Cardiac fibroblast (primary cell): ENCODE measurements at regions not wholly inside any gene's neighbourhood (a gene's known extent, or its start where the extent isn't known, plus 50 kb on each side); places are given as distances from the start of the nearest gene placed in this dataset.

Experiments used
- DNase-seq, 2 donors: peaks; one replicate each; pipeline versions ENCODE4 v3.0.0 to v3.0.0-alpha.2; 2010; ENCODE audit warnings: low read depth in 2 of 2
- H3K4me3 ChIP-seq, 2 donors: replicated peaks in 1 of 2; 1 replicate in 1 of 2; 2 replicates in 1 of 2; pipeline ENCODE4 v1.5.1; 2011; ENCODE audit warnings: low read depth in 2 of 2, low read length in 2 of 2, mild to moderate bottlenecking in 2 of 2, moderate library complexity in 1 of 2
- CTCF ChIP-seq: IDR thresholded peaks from one replicate; pipeline ENCODE4 v1.5.1; 2011; ENCODE audit warnings: low read depth, mild to moderate bottlenecking, low read length, inconsistent platforms

DNA sequence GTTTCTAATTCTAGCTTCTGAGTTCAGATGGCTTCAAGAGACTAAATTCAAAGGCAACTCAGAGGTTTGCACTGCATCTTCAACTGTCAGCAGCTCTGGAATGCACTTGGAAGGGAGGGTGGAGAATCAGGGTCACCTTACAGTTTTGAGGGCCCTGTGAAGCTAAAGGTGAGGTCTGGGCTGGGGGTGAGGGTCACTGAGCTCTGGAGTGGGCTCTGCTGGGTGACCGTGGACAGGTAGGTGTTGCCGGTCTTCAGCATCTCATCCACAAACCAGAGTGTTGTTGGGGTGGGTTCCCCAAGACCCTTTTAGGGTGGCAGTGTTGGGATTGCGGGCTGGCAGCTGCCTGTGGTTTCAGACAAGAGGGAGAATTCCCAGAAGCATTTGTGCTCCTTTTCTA is 70.1 kb upstream of the CXCR4 start:
- H3K4me3 ChIP-seq: no peak overlapping the region
- no peak for DNase-seq
- TF ChIP-seq CTCF: no peak

GRCh38 chr2:136185981-136186776 is 68.2 kb upstream of the CXCR4 start:
- no peak overlapping the region for H3K4me3 ChIP-seq
- no peak for TF ChIP-seq CTCF
- DNase-seq: no peak

- no peak for DNase-seq
- H3K4me3 ChIP-seq: no peak overlapping the region
- TF ChIP-seq CTCF: no peak
Measured at GRCh38 chr2:136183097-136183496, 65.1 kb upstream of the CXCR4 start.

DNA sequence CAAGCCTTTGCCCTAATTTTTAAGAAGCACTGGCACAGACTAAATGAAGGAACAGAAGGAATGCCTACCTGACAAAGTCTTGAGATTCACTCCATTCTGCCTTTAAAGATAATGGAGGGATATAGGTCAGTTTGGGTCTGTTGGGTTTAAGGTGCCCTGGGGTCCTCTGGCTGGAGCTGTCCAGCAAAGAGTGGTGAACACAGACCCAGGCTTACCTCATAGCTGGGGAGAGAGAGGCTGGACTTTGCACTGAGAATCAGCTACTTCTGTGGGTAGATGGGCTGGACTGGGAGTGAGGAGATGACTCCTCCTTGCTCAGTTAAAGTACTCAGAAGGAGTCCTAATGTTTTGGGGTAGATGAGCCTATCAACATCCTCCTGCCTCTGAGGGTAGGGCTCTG is 64.4 kb upstream of the CXCR4 start:
- no peak for TF ChIP-seq CTCF
- H3K4me3 ChIP-seq: no peak overlapping the region
- no peak for DNase-seq

DNA sequence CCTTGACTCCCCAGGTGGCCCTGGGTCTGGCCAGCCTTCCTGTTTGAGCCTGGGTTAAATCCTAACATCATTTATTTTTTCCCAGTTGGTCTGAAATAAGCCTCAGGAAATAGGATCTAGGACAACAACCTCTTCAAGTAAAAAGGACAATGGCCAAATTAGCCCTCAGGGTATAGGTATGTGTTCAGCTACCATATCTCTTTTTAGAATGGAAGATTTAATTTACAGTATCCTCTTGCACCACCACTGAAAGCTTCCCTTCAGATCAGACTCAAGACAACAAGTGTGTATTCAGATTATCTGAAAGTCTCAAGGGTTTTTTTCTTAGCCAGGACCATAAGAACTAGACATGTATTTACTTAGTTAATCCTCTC is 61.6 kb upstream of the CXCR4 start:
- no peak overlapping the region for H3K4me3 ChIP-seq
- no peak for DNase-seq
- no peak for TF ChIP-seq CTCF

DNA sequence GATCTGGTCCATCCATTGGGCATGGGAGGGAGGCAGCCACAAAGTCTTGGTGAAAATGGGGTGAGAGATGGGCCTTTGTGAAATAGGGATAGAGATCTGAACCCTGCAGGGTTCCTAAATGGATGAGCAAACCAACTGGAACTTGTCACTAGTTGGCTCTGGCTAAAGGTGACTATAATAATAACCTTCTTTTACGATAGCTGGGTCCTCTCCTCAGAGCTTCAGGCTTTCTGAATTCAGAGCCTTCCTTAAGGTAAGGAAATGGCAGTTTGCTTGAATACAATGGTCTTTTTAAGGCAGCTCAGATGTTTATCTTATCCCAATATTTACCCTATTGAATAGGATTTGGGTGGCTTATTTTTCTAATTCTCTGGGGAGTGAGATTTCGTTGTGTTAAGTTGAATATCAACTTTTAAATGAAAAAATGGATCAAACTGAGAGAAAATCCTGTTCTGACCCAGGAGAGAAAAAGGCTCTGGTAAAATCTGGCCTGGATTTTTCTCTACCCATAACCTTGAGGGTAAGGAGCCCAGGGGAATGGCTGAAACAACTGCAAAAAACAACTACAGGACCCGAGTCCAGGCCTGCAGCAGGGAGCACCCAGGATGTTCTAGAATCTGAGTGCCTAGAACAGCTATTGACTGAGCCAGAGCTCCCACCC is 61.1 kb upstream of the CXCR4 start:
- no peak for TF ChIP-seq CTCF
- H3K4me3 ChIP-seq: no peak overlapping the region
- no peak for DNase-seq

- TF ChIP-seq CTCF: no peak
Measured at GRCh38 chr2:136175868-136176267, 57.9 kb upstream of the CXCR4 start.

More at GRCh38 chr2:136175868-136176267, 57.9 kb upstream of the CXCR4 start:
- H3K4me3 ChIP-seq: no peak overlapping the region
- no peak for DNase-seq
